ENCODE measurements at regions not wholly inside any gene's neighbourhood (a gene's known extent, or its start where the extent isn't known, plus 50 kb on each side); places are given as distances from the start of the nearest gene placed in this dataset.
"Not testable (repeated sequence)": the region's sequence is repeated elsewhere in the genome, so short reads cannot be mapped to it uniquely, and the experiment has no call there.

- Mint-ChIP-seq H3K36me3 (ENCODE audit: unreplicated experiment) (no peaks in the 10 kb centered on the region), H3K4me1 (ENCODE audit: unreplicated experiment) (no peaks in the 10 kb centered on the region), H3K27me3 (ENCODE audit: unreplicated experiment) (no peaks in the 10 kb centered on the region), H3K4me3 (ENCODE audit: unreplicated experiment) (no peak overlapping the region), H3K27ac (ENCODE audit: unreplicated experiment) (no peak overlapping the region), H3K9me3 (ENCODE audit: unreplicated experiment) (no peaks in the 10 kb centered on the region)
- TF ChIP-seq CTCF (IDR thresholded peaks at IDR 0.05) = no peak
- no peak for DNase-seq (ENCODE audit: extremely low spot score, unreplicated experiment)
These were observed 1417.5 kb upstream of the SEL1L start for GRCh38 chr14:82951171-82951570.

DNA sequence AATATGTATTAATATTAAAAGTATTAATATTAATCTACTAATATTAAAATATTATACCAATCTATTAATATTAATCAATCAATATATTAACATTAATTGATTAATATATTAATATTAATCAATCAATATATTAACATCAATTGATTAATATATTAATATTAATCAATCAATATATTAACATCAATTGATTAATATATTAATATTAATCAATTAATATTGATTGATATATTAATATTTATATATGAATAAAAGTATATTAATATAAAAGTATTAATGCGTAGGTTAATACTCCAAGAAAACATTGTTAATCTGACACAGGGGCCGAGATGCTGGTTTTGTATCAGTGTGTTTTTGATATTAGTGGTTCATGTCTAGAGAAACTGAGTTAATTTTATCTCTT lies 1430.1 kb upstream of the SEL1L start:
- Mint-ChIP-seq H3K27ac (ENCODE audit: unreplicated experiment) (no peak overlapping the region), H3K27me3 (ENCODE audit: unreplicated experiment) (no peaks in the 10 kb centered on the region), H3K36me3 (ENCODE audit: unreplicated experiment) (no peaks in the 10 kb centered on the region), H3K4me3 (ENCODE audit: unreplicated experiment) (no peak overlapping the region), H3K4me1 (ENCODE audit: unreplicated experiment) (no peaks in the 10 kb centered on the region), H3K9me3 (ENCODE audit: unreplicated experiment) (no peaks in the 10 kb centered on the region)
- DNase-seq (ENCODE audit: extremely low spot score, unreplicated experiment) = no peak
- TF ChIP-seq CTCF (IDR thresholded peaks at IDR 0.05) = no peak

- H3K4me3 Mint-ChIP-seq (ENCODE audit: unreplicated experiment) = no peak overlapping the region
- TF ChIP-seq CTCF (IDR thresholded peaks at IDR 0.05) = no peak
- no peaks in the 10 kb centered on the region for H3K27me3 Mint-ChIP-seq (ENCODE audit: unreplicated experiment)
- no peaks in the 10 kb centered on the region for H3K4me1 Mint-ChIP-seq (ENCODE audit: unreplicated experiment)
- H3K9me3 Mint-ChIP-seq (ENCODE audit: unreplicated experiment) = no peaks in the 10 kb centered on the region
- no peaks in the 10 kb centered on the region for H3K36me3 Mint-ChIP-seq (ENCODE audit: unreplicated experiment)
- no peak overlapping the region for H3K27ac Mint-ChIP-seq (ENCODE audit: unreplicated experiment)
- DNase-seq (ENCODE audit: extremely low spot score, unreplicated experiment) = no peak
These were observed 1454.0 kb upstream of the SEL1L start for GRCh38 chr14:82987502-82988124.

DNA sequence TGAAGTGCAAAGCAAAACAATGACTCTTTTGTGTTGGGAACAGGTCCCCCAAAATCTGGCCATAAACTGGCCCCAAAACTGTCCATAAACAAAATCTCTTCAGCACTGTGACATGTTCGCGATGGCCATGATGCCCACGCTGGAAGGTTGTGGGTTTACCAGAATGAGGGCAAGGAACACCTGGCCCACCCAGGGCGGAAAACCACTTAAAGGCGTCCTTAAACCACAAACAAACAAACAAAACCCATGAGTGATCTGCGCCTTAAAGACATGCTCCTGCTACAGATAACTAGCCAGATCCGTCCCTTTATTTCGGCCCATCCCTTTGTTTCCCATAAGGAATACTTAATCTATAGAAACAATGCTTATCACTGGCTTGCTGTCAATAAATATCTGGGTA lies 1460.9 kb upstream of the SEL1L start:
- not testable (repeated sequence) for DNase-seq (ENCODE audit: extremely low spot score, unreplicated experiment); H3K27ac Mint-ChIP-seq (ENCODE audit: unreplicated experiment); H3K4me3 Mint-ChIP-seq (ENCODE audit: unreplicated experiment); H3K9me3 Mint-ChIP-seq (ENCODE audit: unreplicated experiment); H3K4me1 Mint-ChIP-seq (ENCODE audit: unreplicated experiment); H3K27me3 Mint-ChIP-seq (ENCODE audit: unreplicated experiment); H3K36me3 Mint-ChIP-seq (ENCODE audit: unreplicated experiment)

GRCh38 chr14:82999802-83000201 lies 1466.1 kb upstream of the SEL1L start:
- Mint-ChIP-seq H3K36me3 (ENCODE audit: unreplicated experiment) (no peaks in the 10 kb centered on the region), H3K9me3 (ENCODE audit: unreplicated experiment) (no peaks in the 10 kb centered on the region), H3K27me3 (ENCODE audit: unreplicated experiment) (no peaks in the 10 kb centered on the region), H3K4me1 (ENCODE audit: unreplicated experiment) (no peaks in the 10 kb centered on the region), H3K27ac (ENCODE audit: unreplicated experiment) (no peak overlapping the region), H3K4me3 (ENCODE audit: unreplicated experiment) (no peak overlapping the region)
- peak; percentile 57 for TF ChIP-seq CTCF (IDR thresholded peaks at IDR 0.05)
- no peak for DNase-seq (ENCODE audit: extremely low spot score, unreplicated experiment)

Measured in osteocyte (in vitro differentiated cells).